H1 (cell line): ENCODE measurements at regions not wholly inside any gene's neighbourhood (a gene's known extent, or its start where the extent isn't known, plus 50 kb on each side); places are given as distances from the start of the nearest gene placed in this dataset.
A peak's percentile ranks its signal among the peaks of the same experiment; 100 is the strongest.

Experiments used
- CTCF ChIA-PET: fragments of 300-600 bp; sonication (Branson Sonifier 250); formaldehyde crosslinking; loops from one replicate; lab custom pipeline; 2021; ENCODE audit not compliant: partially characterized antibody; lab: Charles Lee
- POLR2A ChIA-PET: fragments of 300-600 bp; sonication (Branson Sonifier 250); formaldehyde crosslinking; loops from one replicate; lab custom pipeline; 2021; ENCODE audit warnings: inconsistent platforms; ENCODE audit not compliant: partially characterized antibody; lab: Charles Lee
- DNase-seq, 2 experiments: peaks; one replicate each; pipeline versions ENCODE4 v3.0.0 to v3.0.0-alpha.2; 2010 to 2022; ENCODE audit warnings: low spot score in 2 of 2, low read depth in 1 of 2, mixed read lengths in 1 of 2
- FAIRE-seq: peaks from 2 replicates; lab custom pipeline; 2011; peaks lifted over from hg19 to GRCh38; lab: Jason Lieb, UNC
- H2AFZ ChIP-seq: 2 replicates; pipeline ENCODE4 v1.8.1; 2012; ENCODE audit warnings: low read length, inconsistent platforms
- H2AK5ac ChIP-seq: 2 replicates; pipeline ENCODE4 v1.6.1; 2013; ENCODE audit warnings: low read depth, low read length
- H2BK120ac ChIP-seq: replicated peaks from 2 replicates; pipeline ENCODE3; 2013; ENCODE audit warnings: low read depth, low read length, inconsistent platforms
- H2BK12ac ChIP-seq: 2 replicates; pipeline ENCODE4 v1.6.1; 2013; ENCODE audit warnings: low read depth, low read length
- H2BK15ac ChIP-seq: 2 replicates; pipeline ENCODE4 v1.6.1; 2013; ENCODE audit warnings: low read length
- H2BK20ac ChIP-seq: 2 replicates; pipeline ENCODE4 v1.6.1; 2013; ENCODE audit warnings: low read length
- H2BK5ac ChIP-seq: 2 replicates; pipeline ENCODE4 v1.6.1; 2013; ENCODE audit warnings: low read depth, low read length
- H3K14ac ChIP-seq: 2 replicates; pipeline ENCODE4 v1.6.1; 2013; ENCODE audit warnings: inconsistent platforms; ENCODE audit not compliant: insufficient read length
- H3K18ac ChIP-seq: 2 replicates; pipeline ENCODE4 v1.6.1; 2013; ENCODE audit warnings: low read length; ENCODE audit errors: extremely low read depth
- H3K23ac ChIP-seq: 2 replicates; pipeline ENCODE4 v1.6.1; 2013; ENCODE audit warnings: inconsistent platforms; ENCODE audit not compliant: insufficient read length
- H3K23me2 ChIP-seq: 2 replicates; pipeline ENCODE4 v1.6.1; 2013; ENCODE audit warnings: low read depth, low read length
- H3K27ac ChIP-seq: 2 replicates; pipeline ENCODE4 v1.6.1; 2011; ENCODE audit warnings: low read depth, low read length, inconsistent platforms
- H3K27me3 ChIP-seq, 4 experiments: replicated peaks in 1 of 4; 1 replicate in 1 of 4; 2 replicates in 3 of 4; pipeline versions ENCODE4 v1.6.1 to v1.8.1; 2011 to 2013; ENCODE audit warnings: low read length in 3 of 4, mild to moderate bottlenecking in 3 of 4, inconsistent platforms in 2 of 4, mixed read lengths in 2 of 4, moderate library complexity in 1 of 4; ENCODE audit not compliant: control insufficient read depth in 3 of 4, insufficient read depth in 3 of 4; ENCODE audit errors: extremely low read depth in 1 of 4
- H3K36me3 ChIP-seq, 4 experiments: 2 replicates each; pipeline versions ENCODE4 v1.6.1 to v1.8.1; 2011 to 2013; ENCODE audit warnings: mild to moderate bottlenecking in 4 of 4, low read length in 3 of 4, moderate library complexity in 2 of 4, control low read depth in 1 of 4, inconsistent platforms in 1 of 4; ENCODE audit not compliant: insufficient read depth in 4 of 4, control insufficient read depth in 2 of 4
- H3K4ac ChIP-seq: replicated peaks from 2 replicates; pipeline ENCODE3; 2013; ENCODE audit warnings: low read length, low read depth, mixed read lengths, inconsistent platforms; ENCODE audit not compliant: insufficient read length
- H3K4me1 ChIP-seq, 4 experiments: replicated peaks in 1 of 4; 1 replicate in 1 of 4; 2 replicates in 3 of 4; pipeline versions ENCODE4 v1.6.1 to v1.8.1; 2011 to 2013; ENCODE audit warnings: low read length in 3 of 4, inconsistent platforms in 2 of 4, mixed read lengths in 1 of 4; ENCODE audit not compliant: insufficient read depth in 4 of 4, control insufficient read depth in 3 of 4
- H3K4me2 ChIP-seq, 2 experiments: 2 replicates each; pipeline versions ENCODE4 v1.6.1 to v1.8.1; 2011 to 2013; ENCODE audit warnings: low read depth in 2 of 2, low read length in 2 of 2, control low read depth in 1 of 2, inconsistent platforms in 1 of 2, mild to moderate bottlenecking in 1 of 2; ENCODE audit not compliant: insufficient read depth in 1 of 2
- H3K4me3 ChIP-seq, 4 experiments: fragments of 200-600, 300-600 bp in 1 of 4; sonication (generic), shearing (Covaris generic), sonication (Bioruptor Twin) in 1 of 4; 2 replicates each; pipeline versions ENCODE4 v1.5.1 to v1.8.1; 2011 to 2016; ENCODE audit warnings: low read length in 4 of 4, low read depth in 3 of 4, control low read depth in 2 of 4, inconsistent platforms in 2 of 4, mild to moderate bottlenecking in 2 of 4, mixed read lengths in 1 of 4, moderate library complexity in 1 of 4; ENCODE audit not compliant: insufficient read depth in 2 of 4; ENCODE audit errors: extremely low read depth in 1 of 4
- H3K56ac ChIP-seq: replicated peaks from 2 replicates; pipeline ENCODE3; 2013; ENCODE audit warnings: low read depth, mild to moderate bottlenecking, mixed read lengths, low read length, inconsistent platforms; ENCODE audit not compliant: insufficient read length
- H3K79me1 ChIP-seq: 2 replicates; pipeline ENCODE4 v1.6.1; 2013; ENCODE audit warnings: low read depth, low read length, control low read depth
- H3K79me2 ChIP-seq, 2 experiments: 2 replicates each; pipeline versions ENCODE4 v1.6.1 to v1.8.1; 2012 to 2013; ENCODE audit warnings: low read length in 2 of 2, mild to moderate bottlenecking in 2 of 2, inconsistent platforms in 1 of 2; ENCODE audit not compliant: insufficient read depth in 2 of 2, control insufficient read depth in 1 of 2
- H3K9ac ChIP-seq, 4 experiments: replicated peaks in 1 of 4; 1 replicate in 1 of 4; 2 replicates in 3 of 4; pipeline versions ENCODE4 v1.6.1 to v1.8.1; 2011 to 2013; ENCODE audit warnings: low read depth in 3 of 4, low read length in 3 of 4, control low read depth in 2 of 4, mild to moderate bottlenecking in 2 of 4, moderate library complexity in 2 of 4, inconsistent platforms in 1 of 4; ENCODE audit errors: extremely low read depth in 1 of 4
- H3K9me3 ChIP-seq, 2 experiments: 2 replicates each; pipeline versions ENCODE4 v1.6.1 to v1.8.1; 2012 to 2013; ENCODE audit warnings: mild to moderate bottlenecking in 2 of 2, moderate library complexity in 2 of 2, control low read depth in 1 of 2, inconsistent platforms in 1 of 2, low read depth in 1 of 2, low read length in 1 of 2, mixed read lengths in 1 of 2; ENCODE audit not compliant: insufficient read depth in 2 of 2
- H4K20me1 ChIP-seq, 2 experiments: replicated peaks in 1 of 2; 2 replicates each; pipeline versions ENCODE3 to v1.8.1; 2011 to 2013; ENCODE audit warnings: inconsistent platforms in 2 of 2, low read length in 2 of 2, mild to moderate bottlenecking in 1 of 2; ENCODE audit not compliant: insufficient read depth in 2 of 2, control insufficient read depth in 1 of 2
- H4K5ac ChIP-seq: 2 replicates; pipeline ENCODE4 v1.6.1; 2013; ENCODE audit warnings: low read length, low read depth, mixed read lengths, inconsistent platforms; ENCODE audit not compliant: insufficient read length
- H4K8ac ChIP-seq: 2 replicates; pipeline ENCODE4 v1.8.0; 2013; ENCODE audit warnings: mild to moderate bottlenecking, moderate library complexity, low read length, inconsistent platforms; ENCODE audit not compliant: insufficient read depth; ENCODE audit errors: extremely low read depth
- H4K91ac ChIP-seq: replicated peaks from 2 replicates; pipeline ENCODE3; 2013; ENCODE audit warnings: low read length, mixed read lengths, inconsistent platforms; ENCODE audit not compliant: insufficient read length
- ATF2 ChIP-seq: IDR thresholded peaks from 2 replicates; pipeline ENCODE4 v1.6.1; 2012; ENCODE audit warnings: low read length, inconsistent platforms
- EGR1 ChIP-seq: IDR thresholded peaks from 2 replicates; pipeline ENCODE4 v1.6.1; 2011; ENCODE audit warnings: low read depth, low read length, borderline replicate concordance
- FOSL1 ChIP-seq: IDR thresholded peaks from 2 replicates; pipeline ENCODE4 v1.6.1; 2011; ENCODE audit warnings: mild to moderate bottlenecking, low read depth, low read length, moderate library complexity; ENCODE audit not compliant: insufficient read depth
- HDAC6 ChIP-seq: IDR thresholded peaks from one replicate; pipeline ENCODE4 v1.7.1; 2012; ENCODE audit warnings: low read depth, mild to moderate bottlenecking, inconsistent platforms, low read length, moderate library complexity
- KDM1A ChIP-seq: fragments of 200-600, 300-600 bp; sonication (generic); IDR thresholded peaks from 2 replicates; pipeline ENCODE4 v1.7.1; 2016; ENCODE audit warnings: mild to moderate bottlenecking, low read length, borderline replicate concordance
- KDM4A ChIP-seq: IDR thresholded peaks from one replicate; pipeline ENCODE4 v1.7.1; 2012; ENCODE audit warnings: low read depth, mild to moderate bottlenecking, moderate library complexity, low read length, inconsistent platforms; ENCODE audit not compliant: severe bottlenecking
- RAD21 ChIP-seq, 2 experiments: IDR thresholded peaks in 1 of 2; conservative IDR thresholded peaks in 1 of 2; 2 replicates each; pipeline ENCODE4 v1.6.1; 2011; ENCODE audit warnings: low read depth in 2 of 2, low read length in 2 of 2, improper control_type of control experiment in 1 of 2, inconsistent platforms in 1 of 2, mild to moderate bottlenecking in 1 of 2, moderate library complexity in 1 of 2
- RBBP5 ChIP-seq: IDR thresholded peaks from 2 replicates; pipeline ENCODE4 v1.7.1; 2012; ENCODE audit warnings: low read depth, mild to moderate bottlenecking, inconsistent platforms, low read length, moderate library complexity, borderline replicate concordance
- SRF ChIP-seq: IDR thresholded peaks from 2 replicates; pipeline ENCODE4 v1.6.1; 2011; ENCODE audit warnings: mild to moderate bottlenecking, low read depth, low read length, moderate library complexity
- WGBS, 2 experiments: shearing (Covaris generic) in 1 of 2; methylation state at CpG; one replicate each; pipeline versions ENCODE4 v1.1.6 to v1.1.7; 2013 to 2015; ENCODE audit warnings: low lambda C conversion rate in 2 of 2, mixed read lengths in 2 of 2, inconsistent platforms in 1 of 2, low coverage in 1 of 2, missing lambda C conversion rate in 1 of 2; ENCODE audit not compliant: insufficient replicate concordance in 2 of 2, insufficient coverage in 1 of 2, insufficient read length in 1 of 2; ENCODE audit errors: extremely low coverage in 1 of 2, missing lambda C conversion rate in 1 of 2; 5-methylcytosine and 5-hydroxymethylcytosine counted together

- H3K79me1 ChIP-seq = no peaks in the 10 kb centered on the region
- H2AK5ac ChIP-seq = no peak overlapping the region
- no peak overlapping the region for H3K18ac ChIP-seq
- no peak overlapping the region for H2BK5ac ChIP-seq
- H3K4me3 ChIP-seq = no peak overlapping the region
- H3K4me2 ChIP-seq = no peak overlapping the region
- H4K5ac ChIP-seq = no peak overlapping the region
- H3K27ac ChIP-seq = no peak overlapping the region
- 93% methylated on average over 7 of the region's 7 CpGs; no CpG with 5 or more reads in 1 of the 2 experiments for WGBS, 2 experiments
- H4K91ac ChIP-seq = no peak overlapping the region
- no peak overlapping the region for H3K56ac ChIP-seq
- no peak overlapping the region for H3K9ac ChIP-seq
- no peak overlapping the region for H3K14ac ChIP-seq
- 0 out of 4 replicates have a peak, but pooled peaks of 1 of the 2 experiments have one; percentile 2 for TF ChIP-seq RAD21 (IDR thresholded peaks at IDR 0.05 in 1 of 2, conservative IDR thresholded peaks at IDR 0.05 in 1 of 2; ENCODE audit: low read depth in 2 of 2, low read length in 2 of 2)
- no peak for TF ChIP-seq FOSL1
- no peak for TF ChIP-seq KDM1A
- no peak for TF ChIP-seq ATF2
- no peak for TF ChIP-seq EGR1
- no peak for TF ChIP-seq RBBP5
- no peak for TF ChIP-seq KDM4A
- no peak for TF ChIP-seq HDAC6
- TF ChIP-seq SRF = no peak
- TF ChIP-seq, all 59 proteins: peak for 1
- DNase-seq (no peak), FAIRE-seq (no peak)
- no peaks in the 10 kb centered on the region for H3K23me2 ChIP-seq
- 0 out of 2 replicates have a peak overlapping the region, but pooled peaks have one; percentile 77 for H2AFZ ChIP-seq
- no peak overlapping the region for H4K8ac ChIP-seq
- peaks cover 0 to 3% (median 1%) of the 10 kb centered on the region in 4 experiments; a peak in 3 of 7 replicates for H3K4me1 ChIP-seq
- H3K4ac ChIP-seq = no peak overlapping the region
- no peak overlapping the region for H2BK12ac ChIP-seq
- H2BK120ac ChIP-seq = no peak overlapping the region
- no peak overlapping the region for H3K23ac ChIP-seq
- no peaks in the 10 kb centered on the region for H4K20me1 ChIP-seq
- H2BK20ac ChIP-seq = no peak overlapping the region
- no peaks in the 10 kb centered on the region for H3K79me2 ChIP-seq
- H2BK15ac ChIP-seq = no peak overlapping the region
- POLR2A ChIA-PET = no interaction called here
- H3K9me3 ChIP-seq = peaks cover 6 to 7% of the 10 kb centered on the region in 2 experiments; a peak in 2 of 4 replicates
- H3K27me3 ChIP-seq = no peaks in the 10 kb centered on the region
- H3K36me3 ChIP-seq = no peaks in the 10 kb centered on the region
- CTCF ChIA-PET = interaction anchor here (0.9 to 1.2 kb wide), 3 partner anchors 11 to 33 kb away, joined by 3 to 4 read pairs (median 3); no protein-coding TSS in a partner anchor
These were observed 1113.4 kb upstream of the MIR17HG start for GRCh38 chr13:90233933-90234672.
